Gastrocnemius medialis (tissue), 4 donors: ENCODE measurements at regions not wholly inside any gene's neighbourhood (a gene's known extent, or its start where the extent isn't known, plus 50 kb on each side); places are given as distances from the start of the nearest gene placed in this dataset.

Experiments
- ATAC-seq, 2 donors: fragments of 150-250 bp; one replicate each; pipeline ENCODE4 v1.9.1; 2016
- DNase-seq, 2 donors: peaks; one replicate each; pipeline ENCODE4 v3.0.0-alpha.2; 2019
- H3K27ac ChIP-seq, 4 donors: fragments of 200-600 bp; sonication (generic); 1 replicate in 1 of 4; 2 replicates in 3 of 4; pipeline ENCODE4 v1.5.1; 2016 to 2018; ENCODE audit warnings: mild to moderate bottlenecking in 2 of 4, moderate library complexity in 1 of 4
- H3K27me3 ChIP-seq, 3 donors: fragments of 200-600 bp; sonication (generic) in 2 of 3; 1 replicate in 1 of 3; 2 replicates in 2 of 3; pipeline versions ENCODE4 v1.5.1 to v1.6.0; 2016 to 2019; ENCODE audit warnings: mild to moderate bottlenecking in 1 of 3, moderate library complexity in 1 of 3
- H3K36me3 ChIP-seq, 2 donors: fragments of 200-600 bp; sonication (generic) in 1 of 2; one replicate each; pipeline ENCODE4 v1.5.1; 2017 to 2018
- H3K4me1 ChIP-seq, 2 donors: fragments of 200-600 bp; sonication (generic) in 1 of 2; one replicate each; pipeline ENCODE4 v1.5.1; 2016 to 2017; ENCODE audit warnings: mild to moderate bottlenecking in 2 of 2
- H3K4me3 ChIP-seq, 4 donors: fragments of 200-600 bp; sonication (generic) in 3 of 4; 1 replicate in 1 of 4; 2 replicates in 3 of 4; pipeline ENCODE4 v1.5.1; 2016 to 2019; ENCODE audit warnings: mild to moderate bottlenecking in 2 of 4
- H3K9me3 ChIP-seq, 3 donors: fragments of 200-600 bp; sonication (generic) in 2 of 3; 1 replicate in 1 of 3; 2 replicates in 2 of 3; pipeline ENCODE4 v1.5.1; 2016 to 2019
- POLR2A ChIP-seq, 2 donors: fragments of 450-650 bp; IDR thresholded peaks; one replicate each; pipeline ENCODE4 v1.6.1; 2017; ENCODE audit warnings: antibody characterized with exemption in 2 of 2, mild to moderate bottlenecking in 2 of 2, moderate library complexity in 2 of 2
- in situ Hi-C, 4 donors: fragments of 200-750 bp; cut with MboI; loops; one replicate each; pipeline versions ENCODE4 v1.15.0 to v1.8.0; 2017; ENCODE audit warnings: low sequenced_read_pairs in 4 of 4
- intact Hi-C: fragments of 100-400 bp; cut with DNase I; formaldehyde crosslinking; loops from one replicate; pipeline ENCODE4 v1.15.1; 2023; ENCODE audit warnings: low total_unique reads
- TF ChIP-seq, protein P1 (sequence below), 5 experiments: fragments of 450-650 bp in 3 of 5; fragments of 200-600 bp in 2 of 5; sonication (generic) in 2 of 5; IDR thresholded peaks in 4 of 5; conservative IDR thresholded peaks in 1 of 5; 1 replicate in 4 of 5; 2 replicates in 1 of 5; pipeline ENCODE4 v1.5.1; 2016 to 2019; ENCODE audit warnings: antibody characterized with exemption in 5 of 5, mild to moderate bottlenecking in 3 of 5, moderate library complexity in 3 of 5

DNA sequence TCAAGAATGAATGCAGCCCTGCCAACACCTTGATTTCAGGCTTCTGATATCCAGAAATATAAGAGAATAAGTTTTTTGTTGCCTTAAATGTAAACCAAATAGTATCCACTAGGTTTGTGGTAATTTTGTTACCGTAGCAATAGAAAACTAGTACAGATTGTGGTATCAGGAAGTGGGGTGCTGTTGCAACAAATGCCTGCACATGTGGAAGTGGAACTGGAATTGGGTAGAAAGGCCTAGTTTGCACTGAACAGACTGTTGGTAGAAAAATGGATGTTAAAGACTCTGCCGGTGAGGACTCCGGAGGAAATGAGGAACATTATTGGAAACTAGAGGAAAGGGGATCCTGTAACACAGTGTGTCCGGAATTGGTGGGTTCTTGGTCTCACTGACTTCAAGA lies 145.8 kb upstream of the MGAT5 start:
- in situ Hi-C loops (loop anchor here in 2 of 4 donors (25.0 kb wide), 2 partner anchors 221 to 804 kb away; partner anchors contain the start of gene CCNT2 (in 1 of the 2)), intact Hi-C loops (no loop called here)
- H3K27ac ChIP-seq = no peak overlapping the region
- peak in 1 of 2 donors; percentile 20 for DNase-seq
- no peaks in the 10 kb centered on the region for H3K36me3 ChIP-seq
- peak in 1 of 2 donors; percentile 49 for ATAC-seq
- no peaks in the 10 kb centered on the region for H3K27me3 ChIP-seq
- TF ChIP-seq, protein P1, sequence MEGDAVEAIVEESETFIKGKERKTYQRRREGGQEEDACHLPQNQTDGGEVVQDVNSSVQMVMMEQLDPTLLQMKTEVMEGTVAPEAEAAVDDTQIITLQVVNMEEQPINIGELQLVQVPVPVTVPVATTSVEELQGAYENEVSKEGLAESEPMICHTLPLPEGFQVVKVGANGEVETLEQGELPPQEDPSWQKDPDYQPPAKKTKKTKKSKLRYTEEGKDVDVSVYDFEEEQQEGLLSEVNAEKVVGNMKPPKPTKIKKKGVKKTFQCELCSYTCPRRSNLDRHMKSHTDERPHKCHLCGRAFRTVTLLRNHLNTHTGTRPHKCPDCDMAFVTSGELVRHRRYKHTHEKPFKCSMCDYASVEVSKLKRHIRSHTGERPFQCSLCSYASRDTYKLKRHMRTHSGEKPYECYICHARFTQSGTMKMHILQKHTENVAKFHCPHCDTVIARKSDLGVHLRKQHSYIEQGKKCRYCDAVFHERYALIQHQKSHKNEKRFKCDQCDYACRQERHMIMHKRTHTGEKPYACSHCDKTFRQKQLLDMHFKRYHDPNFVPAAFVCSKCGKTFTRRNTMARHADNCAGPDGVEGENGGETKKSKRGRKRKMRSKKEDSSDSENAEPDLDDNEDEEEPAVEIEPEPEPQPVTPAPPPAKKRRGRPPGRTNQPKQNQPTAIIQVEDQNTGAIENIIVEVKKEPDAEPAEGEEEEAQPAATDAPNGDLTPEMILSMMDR (IDR thresholded peaks at IDR 0.05 in 4 of 5, conservative IDR thresholded peaks at IDR 0.05 in 1 of 5) = no peak
- no peak for TF ChIP-seq POLR2A (IDR thresholded peaks at IDR 0.05)
- H3K4me1 ChIP-seq = no peaks in the 10 kb centered on the region
- no peak overlapping the region for H3K4me3 ChIP-seq
- no peaks in the 10 kb centered on the region for H3K9me3 ChIP-seq

DNA sequence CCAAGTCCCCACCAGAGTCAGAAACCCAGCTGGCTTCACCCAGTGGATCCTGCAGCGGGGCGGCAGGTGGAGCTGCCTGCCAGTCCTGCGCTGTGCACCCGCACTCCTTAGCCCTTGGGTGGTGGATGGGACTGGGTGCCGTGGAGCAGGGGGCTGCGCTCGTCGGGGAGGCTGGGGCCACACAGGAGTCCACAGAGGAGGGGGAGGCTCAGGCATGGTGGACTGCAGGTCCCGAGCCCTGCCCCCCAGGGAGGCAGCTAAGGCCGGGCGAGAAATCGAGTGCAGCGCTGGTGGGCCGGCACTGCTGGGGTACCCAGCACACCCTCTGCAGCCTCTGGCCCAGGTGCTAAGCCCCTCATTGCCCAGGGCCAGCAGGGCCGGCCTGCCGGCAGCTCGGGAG lies 144.6 kb upstream of the MGAT5 start:
- Histone ChIP-seq H3K4me3 (no peak overlapping the region), H3K27me3 (no peaks in the 10 kb centered on the region), H3K4me1 (no peaks in the 10 kb centered on the region), H3K36me3 (no peaks in the 10 kb centered on the region), H3K27ac (no peak overlapping the region), H3K9me3 (no peaks in the 10 kb centered on the region)
- TF ChIP-seq, protein P1 (IDR thresholded peaks at IDR 0.05 in 4 of 5, conservative IDR thresholded peaks at IDR 0.05 in 1 of 5) = no peak
- no peak for TF ChIP-seq POLR2A (IDR thresholded peaks at IDR 0.05)
- DNase-seq (no peak), ATAC-seq (no peak)
- in situ Hi-C loops = loop anchor here in 2 of 4 donors (25.0 kb wide), 2 partner anchors 222 to 803 kb away; partner anchors contain the start of gene CCNT2 (in 1 of the 2)
- intact Hi-C loops = no loop called here

DNA sequence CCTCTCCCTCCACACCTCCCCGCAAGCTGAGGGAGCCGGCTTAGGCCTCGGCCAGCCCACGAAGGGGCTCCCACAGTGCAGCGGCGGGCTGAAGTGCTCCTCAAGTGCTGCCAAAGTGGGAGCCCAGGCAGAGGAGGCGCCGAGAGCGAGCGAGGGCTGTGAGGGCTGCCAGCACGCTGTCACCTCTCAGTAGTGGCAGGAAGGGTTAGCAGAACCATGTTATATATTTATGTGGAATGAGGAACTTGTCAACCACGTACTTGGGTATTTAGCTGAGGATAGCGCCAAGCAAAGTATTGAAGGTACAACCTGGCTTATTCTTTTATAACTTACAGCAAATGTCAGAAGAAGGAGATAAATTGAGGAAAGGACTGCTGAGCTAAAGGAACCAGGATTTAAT lies 144.1 kb upstream of the MGAT5 start:
- no peaks in the 10 kb centered on the region for H3K36me3 ChIP-seq
- intact Hi-C loops (no loop called here), in situ Hi-C loops (loop anchor here in 3 of 4 donors (10.0 to 25.0 kb wide), 4 partner anchors 125 to 803 kb away; partner anchors contain the start of gene CCNT2 (in 1 of the 3))
- H3K4me3 ChIP-seq = no peak overlapping the region
- TF ChIP-seq, protein P1 (IDR thresholded peaks at IDR 0.05 in 4 of 5, conservative IDR thresholded peaks at IDR 0.05 in 1 of 5) = no peak
- TF ChIP-seq POLR2A (IDR thresholded peaks at IDR 0.05) = no peak
- H3K27ac ChIP-seq = no peak overlapping the region
- no peaks in the 10 kb centered on the region for H3K27me3 ChIP-seq
- no peaks in the 10 kb centered on the region for H3K4me1 ChIP-seq
- ATAC-seq = no peak
- DNase-seq = no peak
- H3K9me3 ChIP-seq = no peaks in the 10 kb centered on the region

DNA sequence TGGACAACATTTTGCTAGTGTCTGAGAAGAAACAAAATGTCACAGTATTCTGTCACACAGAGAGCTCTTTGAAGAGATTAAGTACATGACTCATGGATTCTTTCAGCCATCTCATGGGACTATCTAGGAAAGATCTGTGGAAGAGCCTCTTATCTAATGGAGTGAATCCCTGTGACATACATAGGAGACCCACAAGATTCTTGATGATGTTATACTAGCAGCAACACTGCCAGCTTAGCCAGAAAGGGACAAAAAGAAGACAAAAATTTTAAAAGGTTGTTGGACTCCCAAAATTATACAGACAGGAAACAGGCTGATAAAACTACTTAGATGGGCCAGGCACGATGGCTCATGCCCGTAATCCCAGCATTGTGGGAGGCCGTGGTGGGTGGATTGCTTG lies 143.3 kb upstream of the MGAT5 start:
- intact Hi-C loops (no loop called here), in situ Hi-C loops (loop anchor here in 3 of 4 donors (10.0 to 25.0 kb wide), 4 partner anchors 124 to 802 kb away; partner anchors contain the start of gene CCNT2 (in 1 of the 3))

More for the DNA sequence above, 143.3 kb upstream of the MGAT5 start:
- Histone ChIP-seq H3K27me3 (no peaks in the 10 kb centered on the region), H3K4me1 (no peaks in the 10 kb centered on the region), H3K9me3 (no peaks in the 10 kb centered on the region), H3K36me3 (no peaks in the 10 kb centered on the region), H3K27ac (no peak overlapping the region), H3K4me3 (no peak overlapping the region)
- ATAC-seq (no peak), DNase-seq (no peak)
- TF ChIP-seq, protein P1 (IDR thresholded peaks at IDR 0.05 in 4 of 5, conservative IDR thresholded peaks at IDR 0.05 in 1 of 5) = no peak
- no peak for TF ChIP-seq POLR2A (IDR thresholded peaks at IDR 0.05)
